Prostate gland (tissue), 2 donors: ENCODE measurements at regions not wholly inside any gene's neighbourhood (a gene's known extent, or its start where the extent isn't known, plus 50 kb on each side); places are given as distances from the start of the nearest gene placed in this dataset.

Experiments
- CTCF ChIP-seq, 4 experiments: fragments of 200-600 bp in 2 of 4; fragments of 450-650 bp in 2 of 4; sonication (generic) in 2 of 4; IDR thresholded peaks; 1 replicate in 3 of 4; 2 replicates in 1 of 4; pipeline ENCODE4 v1.5.1; 2016 to 2019; ENCODE audit warnings: antibody characterized with exemption in 4 of 4, mild to moderate bottlenecking in 2 of 4, moderate library complexity in 2 of 4
- POLR2A ChIP-seq: fragments of 450-650 bp; IDR thresholded peaks from one replicate; pipeline ENCODE4 v1.6.1; 2016; ENCODE audit warnings: antibody characterized with exemption, mild to moderate bottlenecking
- POLR2AphosphoS5 ChIP-seq: sonication (generic); formaldehyde crosslinking; IDR thresholded peaks from one replicate; pipeline ENCODE4 v1.6.1; 2017; ENCODE audit warnings: antibody characterized with exemption

- TF ChIP-seq CTCF (IDR thresholded peaks at IDR 0.05) (no peak), POLR2A (no peak), POLR2AphosphoS5 (no peak)
These were observed 105.9 kb upstream of the SDK1 start for GRCh38 chr7:3195160-3195559.
